ENCODE measurements at regions not wholly inside any gene's neighbourhood (a gene's known extent, or its start where the extent isn't known, plus 50 kb on each side); places are given as distances from the start of the nearest gene placed in this dataset.

GRCh38 chr14:22262881-22263280, 326.1 kb downstream of the DAD1 start:
- no peak overlapping the region for H3K9ac ChIP-seq (ENCODE audit: low read depth, low read length)
- no peak overlapping the region for H3K27ac ChIP-seq (ENCODE audit: insufficient read depth, low read length)
- H3K4me3 ChIP-seq (ENCODE audit: insufficient read depth, low read depth, low read length) = no peak overlapping the region
- no TSS peak for BruUV-seq (replicated peaks)
- H3K14ac ChIP-seq (replicated peaks; ENCODE audit: low read depth, low read length) = no peak overlapping the region
- intact Hi-C loops (cut with micrococcal nuclease) (no loop called here), dilution Hi-C loops (cut with HindIII; ENCODE audit: low sequenced_read_pairs, unreplicated experiment) (no loop called here), in situ Hi-C loops (cut with MboI; ENCODE audit: low sequenced_read_pairs) (no loop called here)
- TF ChIP-seq MAFK (IDR thresholded peaks at IDR 0.05; ENCODE audit: low read depth, low read length) (no peak), RFX5 (IDR thresholded peaks at IDR 0.05; ENCODE audit: low read depth, low read length) (no peak), NFE2L2 (IDR thresholded peaks at IDR 0.05; ENCODE audit: low read depth, low read length) (no peak), FOS (IDR thresholded peaks at IDR 0.05; ENCODE audit: low read depth, low read length) (no peak), CTCF (conservative IDR thresholded peaks at IDR 0.05; ENCODE audit: low read depth, low read length) (no peak), ELK1 (IDR thresholded peaks at IDR 0.05; ENCODE audit: borderline replicate concordance, low read depth, low read length) (no peak), POLR2A (IDR thresholded peaks at IDR 0.05; ENCODE audit: low read depth, low read length) (no peak), BHLHE40 (IDR thresholded peaks at IDR 0.05; ENCODE audit: low read depth, low read length) (no peak), SMC3 (IDR thresholded peaks at IDR 0.05; ENCODE audit: low read depth, low read length) (no peak)
- no CpG with 5 or more reads among the region's 3 CpGs for WGBS, 2 experiments (ENCODE audit: extremely low coverage in 2 of 2, insufficient read length in 1 of 2)
- H4K91ac ChIP-seq (ENCODE audit: insufficient read depth, low read depth, low read length) = no peak overlapping the region
- no peak overlapping the region for H3K4ac ChIP-seq (ENCODE audit: low read depth, low read length)
- no peak overlapping the region for H3K18ac ChIP-seq (ENCODE audit: low read depth, low read length)
- H2AK9ac ChIP-seq (replicated peaks; ENCODE audit: low read depth, low read length, poor library complexity) = no peak overlapping the region
- no peak overlapping the region for H2BK5ac ChIP-seq (ENCODE audit: low read depth, low read length, poor library complexity, severe bottlenecking)
- no peak overlapping the region for H3K56ac ChIP-seq (ENCODE audit: extremely low read depth, insufficient read depth, low read length)
- DNase-seq (no peak), ATAC-seq (ENCODE audit: low read depth) (no peak)
- H4K5ac ChIP-seq (ENCODE audit: low read depth, low read length) = no peak overlapping the region
- H3K79me1 ChIP-seq (ENCODE audit: low read depth in 1 of 2, low read length in 2 of 2) = no peaks in the 10 kb centered on the region
- no peaks in the 10 kb centered on the region for H3K36me3 ChIP-seq (ENCODE audit: control insufficient read depth, insufficient read depth, low read length)
- no peaks in the 10 kb centered on the region for H3K27me3 ChIP-seq (ENCODE audit: control insufficient read depth, insufficient read depth, low read length)
- CTCF ChIA-PET = no interaction called here
- H3K9me3 ChIP-seq (ENCODE audit: control insufficient read depth, insufficient read depth, low read length) = no peaks in the 10 kb centered on the region
- POLR2A ChIA-PET (ENCODE audit: unreplicated experiment) = no interaction called here
- no peak overlapping the region for H4K8ac ChIP-seq (ENCODE audit: low read depth in 2 of 2, low read length in 2 of 2)
- no peak overlapping the region for H2BK20ac ChIP-seq (ENCODE audit: low read depth, low read length)
- H2BK15ac ChIP-seq (ENCODE audit: low read depth, low read length) = no peak overlapping the region
- peaks cover 7% of the 10 kb centered on the region for H3K4me1 ChIP-seq (ENCODE audit: control insufficient read depth, insufficient read depth, low read length)
- H4K20me1 ChIP-seq (ENCODE audit: insufficient read depth, low read length) = no peaks in the 10 kb centered on the region
- no peak overlapping the region for H2AFZ ChIP-seq (replicated peaks; ENCODE audit: low read length, poor library complexity)
- peaks cover 7% of the 10 kb centered on the region for H3K9me1 ChIP-seq (ENCODE audit: insufficient read depth, low read length)
- H3K4me2 ChIP-seq (ENCODE audit: low read depth, low read length) = no peak overlapping the region
- H3K23ac ChIP-seq (ENCODE audit: low read depth, low read length) = no peak overlapping the region
- H2BK120ac ChIP-seq (ENCODE audit: low read depth, low read length) = no peak overlapping the region
- no peak overlapping the region for H2AK5ac ChIP-seq (ENCODE audit: low read depth, low read length)

Measured in IMR-90 (cell line).